ENCODE measurements at regions not wholly inside any gene's neighbourhood (a gene's known extent, or its start where the extent isn't known, plus 50 kb on each side); places are given as distances from the start of the nearest gene placed in this dataset.

DNA sequence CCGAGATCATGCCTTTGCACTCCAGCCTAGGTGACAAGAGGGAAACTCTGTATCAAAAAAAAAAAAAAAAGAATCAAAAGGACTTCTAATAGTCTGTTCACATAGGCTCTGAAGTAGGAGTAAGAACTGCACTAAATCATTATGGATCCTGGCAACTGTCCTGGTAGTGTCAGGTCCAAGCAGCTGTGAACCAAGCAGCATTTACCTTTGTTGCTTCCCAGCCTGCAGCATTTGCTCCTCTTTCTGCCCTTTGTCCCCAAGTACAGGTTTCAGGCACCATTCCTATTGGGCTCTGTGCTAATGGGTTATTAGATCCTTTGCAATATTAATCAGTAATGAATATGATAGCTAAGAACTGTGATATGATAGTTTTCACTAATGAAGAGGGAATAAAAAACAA lies 77.4 kb upstream of the NBEA start:
- H2BK5ac ChIP-seq (ENCODE audit: low read depth, low read length, poor library complexity, severe bottlenecking): no peak overlapping the region

More for the DNA sequence above, 77.4 kb upstream of the NBEA start:
- Histone ChIP-seq H3K4me3 (ENCODE audit: insufficient read depth, low read depth, low read length) (no peak overlapping the region), H3K56ac (ENCODE audit: extremely low read depth, insufficient read depth, low read length) (no peak overlapping the region), H4K91ac (ENCODE audit: insufficient read depth, low read depth, low read length) (no peak overlapping the region), H3K9ac (ENCODE audit: low read depth, low read length) (no peak overlapping the region), H3K4me1 (ENCODE audit: control insufficient read depth, insufficient read depth, low read length) (peaks cover 2% of the 10 kb centered on the region; the same call in 1 of the 2 replicates), H3K27ac (ENCODE audit: insufficient read depth, low read length) (no peak overlapping the region), H2BK20ac (ENCODE audit: low read depth, low read length) (no peak overlapping the region), H2AFZ (replicated peaks; ENCODE audit: low read length, poor library complexity) (no peak overlapping the region), H3K9me1 (ENCODE audit: insufficient read depth, low read length) (no peaks in the 10 kb centered on the region), H3K27me3 (ENCODE audit: control insufficient read depth, insufficient read depth, low read length) (no peaks in the 10 kb centered on the region), H2BK15ac (ENCODE audit: low read depth, low read length) (no peak overlapping the region), H3K9me3 (ENCODE audit: control insufficient read depth, insufficient read depth, low read length) (no peaks in the 10 kb centered on the region), H4K5ac (ENCODE audit: low read depth, low read length) (no peak overlapping the region), H3K14ac (replicated peaks; ENCODE audit: low read depth, low read length) (no peak overlapping the region), H3K18ac (ENCODE audit: low read depth, low read length) (no peak overlapping the region), H4K8ac (ENCODE audit: low read depth in 2 of 2, low read length in 2 of 2) (no peak overlapping the region), H3K23ac (ENCODE audit: low read depth, low read length) (no peak overlapping the region), H2AK5ac (ENCODE audit: low read depth, low read length) (no peak overlapping the region), H4K20me1 (ENCODE audit: insufficient read depth, low read length) (no peaks in the 10 kb centered on the region), H3K4me2 (ENCODE audit: low read depth, low read length) (no peak overlapping the region), H3K79me1 (ENCODE audit: low read depth in 1 of 2, low read length in 2 of 2) (no peaks in the 10 kb centered on the region), H2BK120ac (ENCODE audit: low read depth, low read length) (no peak overlapping the region), H2AK9ac (replicated peaks; ENCODE audit: low read depth, low read length, poor library complexity) (no peak overlapping the region), H3K4ac (ENCODE audit: low read depth, low read length) (no peak overlapping the region), H3K36me3 (ENCODE audit: control insufficient read depth, insufficient read depth, low read length) (no peaks in the 10 kb centered on the region)
- ATAC-seq (ENCODE audit: low read depth) (no peak), DNase-seq (no peak)
- ChIA-PET CTCF (interaction anchor here (0.6 kb wide), 1 partner anchor 19 kb away, joined by 3 read pairs; no protein-coding TSS in a partner anchor), POLR2A (ENCODE audit: unreplicated experiment) (no interaction called here)
- dilution Hi-C loops (cut with HindIII; ENCODE audit: low sequenced_read_pairs, unreplicated experiment): no loop called here
- WGBS, 2 experiments (ENCODE audit: extremely low coverage in 2 of 2, insufficient read length in 1 of 2): no CpG with 5 or more reads among the region's 1 CpG
- BruUV-seq (replicated peaks): no TSS peak
- intact Hi-C loops (cut with micrococcal nuclease): no loop called here
- no peak for TF ChIP-seq BHLHE40 (IDR thresholded peaks at IDR 0.05; ENCODE audit: low read depth, low read length)
- TF ChIP-seq CHD1 (IDR thresholded peaks at IDR 0.05; ENCODE audit: low read depth, low read length): no peak
- no peak for TF ChIP-seq CEBPB (IDR thresholded peaks at IDR 0.05; ENCODE audit: low read depth, low read length)
- in situ Hi-C loops (cut with MboI; ENCODE audit: low sequenced_read_pairs): no loop called here

All from IMR-90 (cell line).